HCT116 (cell line): ENCODE measurements at regions not wholly inside any gene's neighbourhood (a gene's known extent, or its start where the extent isn't known, plus 50 kb on each side); places are given as distances from the start of the nearest gene placed in this dataset.

Source experiments
- ATAC-seq: fragments of 200-7000 bp; cut with Tn5 transposase; 2 replicates; pipeline ENCODE4 v1.9.1; 2020; ENCODE audit warnings: mild to moderate bottlenecking, moderate library complexity
- BruUV-seq: library from RNA; stranded (reverse); fragments of 400-500 nt; replicated peaks from 2 replicates; lab custom pipeline; 2021; lab: Mats Ljungman, UMichigan
- CTCF ChIA-PET: fragments of 300-600 bp; sonication (Branson Sonifier 250); formaldehyde crosslinking; loops from one replicate; lab custom pipeline; 2021; ENCODE audit warnings: antibody characterized with exemption; lab: Charles Lee
- POLR2A ChIA-PET: fragments of 300-600, 350-600 bp; sonication (Branson Sonifier 250); formaldehyde crosslinking; loops from one replicate; lab custom pipeline; 2021; ENCODE audit warnings: antibody characterized with exemption; lab: Charles Lee
- RAD21 ChIA-PET, 2 experiments: fragments of 300-600 bp; sonication (Branson Sonifier 250); formaldehyde crosslinking; loops; one replicate each; lab custom pipeline; 2023; ENCODE audit warnings: low total read pairs in 2 of 2; ENCODE audit not compliant: uncharacterized antibody in 2 of 2, unreplicated experiment in 2 of 2, low non-redundant PET in 1 of 2; lab: Charles Lee
- DNase-seq: peaks from one replicate; pipeline ENCODE4 v3.0.0-alpha.2; 2010; ENCODE audit warnings: low read depth, low spot score
- H2AFZ ChIP-seq: fragments of 200-600 bp; shearing (Covaris generic), sonication (generic); 2 replicates; pipeline ENCODE4 v1.6.1; 2017; ENCODE audit warnings: low read depth, mixed run types, mixed read lengths, antibody characterized with exemption, low read length; ENCODE audit not compliant: poor library complexity, severe bottlenecking
- H3K27ac ChIP-seq: 2 replicates; pipeline ENCODE4 v1.5.1; 2012; ENCODE audit warnings: low read depth, low read length
- H3K27me3 ChIP-seq: fragments of 200-600 bp; sonication (generic); 2 replicates; pipeline ENCODE4 v1.6.1; 2016; ENCODE audit warnings: mixed run types, low read length, mixed read lengths; ENCODE audit not compliant: insufficient read depth
- H3K36me3 ChIP-seq, 2 experiments: fragments of 200-500 bp in 1 of 2; fragments of 200-600 bp in 1 of 2; sonication (Bioruptor generic) in 1 of 2; sonication (generic) in 1 of 2; 2 replicates each; pipeline versions ENCODE4 v1.5.1 to v1.6.1; 2014 to 2016; ENCODE audit warnings: low read length in 2 of 2, inconsistent platforms in 1 of 2, mixed read lengths in 1 of 2, mixed run types in 1 of 2; ENCODE audit not compliant: insufficient read depth in 2 of 2, control insufficient read depth in 1 of 2
- H3K4me1 ChIP-seq, 2 experiments: fragments of 200-600 bp in 1 of 2; sonication (generic) in 1 of 2; 2 replicates each; pipeline versions ENCODE4 v1.5.1 to v1.6.1; 2012 to 2017; ENCODE audit warnings: low read length in 2 of 2, inconsistent platforms in 1 of 2, mild to moderate bottlenecking in 1 of 2, mixed read lengths in 1 of 2, mixed run types in 1 of 2, moderate library complexity in 1 of 2; ENCODE audit not compliant: insufficient read depth in 2 of 2, control insufficient read depth in 1 of 2
- H3K4me2 ChIP-seq: fragments of 200-600 bp; sonication (generic); 2 replicates; pipeline ENCODE4 v1.6.1; 2017; ENCODE audit warnings: mixed run types, low read length, mixed read lengths
- H3K4me3 ChIP-seq, 2 experiments: fragments of 200-600 bp in 1 of 2; sonication (generic) in 1 of 2; replicated peaks in 1 of 2; 2 replicates each; pipeline ENCODE4 v1.5.1; 2011 to 2016; ENCODE audit warnings: low read length in 2 of 2, control low read depth in 1 of 2, low read depth in 1 of 2, mild to moderate bottlenecking in 1 of 2, mixed read lengths in 1 of 2, mixed run types in 1 of 2
- H3K79me2 ChIP-seq: fragments of 200-600 bp; sonication (generic); 2 replicates; pipeline ENCODE4 v1.6.1; 2017; ENCODE audit warnings: mild to moderate bottlenecking, mixed run types, low read length, moderate library complexity, mixed read lengths; ENCODE audit not compliant: insufficient read depth
- H3K9ac ChIP-seq: fragments of 200-600 bp; sonication (generic); 2 replicates; pipeline ENCODE4 v1.6.1; 2016; ENCODE audit warnings: low read length, mixed read lengths
- H3K9me2 ChIP-seq: fragments of 200-600 bp; sonication (generic), shearing (Covaris generic); 2 replicates; pipeline ENCODE4 v1.6.1; 2017; ENCODE audit warnings: mixed run types, mild to moderate bottlenecking, moderate library complexity; ENCODE audit not compliant: insufficient read depth
- H3K9me3 ChIP-seq, 2 experiments: fragments of 200-500 bp in 1 of 2; fragments of 200-600 bp in 1 of 2; sonication (Bioruptor generic) in 1 of 2; sonication (generic) in 1 of 2; 2 replicates each; pipeline ENCODE4 v1.6.1; 2014 to 2017; ENCODE audit warnings: low read length in 2 of 2, mixed read lengths in 2 of 2, inconsistent platforms in 1 of 2, low read depth in 1 of 2, mild to moderate bottlenecking in 1 of 2, mixed run types in 1 of 2, moderate library complexity in 1 of 2; ENCODE audit not compliant: control insufficient read depth in 1 of 2, insufficient read depth in 1 of 2
- H4K20me1 ChIP-seq: fragments of 200-600 bp; sonication (generic), shearing (Covaris generic); 2 replicates; pipeline ENCODE4 v1.6.1; 2017; ENCODE audit warnings: mixed run types, mild to moderate bottlenecking, moderate library complexity; ENCODE audit not compliant: insufficient read depth
- ATF3 ChIP-seq: IDR thresholded peaks from 2 replicates; pipeline ENCODE4 v1.6.1; 2012
- CEBPB ChIP-seq: IDR thresholded peaks from 2 replicates; pipeline ENCODE4 v1.6.1; 2012; ENCODE audit warnings: low read depth
- CTCF ChIP-seq, 3 experiments: fragments of 200-600 bp in 1 of 3; sonication (generic) in 1 of 3; IDR thresholded peaks in 2 of 3; conservative IDR thresholded peaks in 1 of 3; 2 replicates each; pipeline ENCODE4 v1.5.1; 2012 to 2017; ENCODE audit warnings: low read depth in 2 of 3, low read length in 2 of 3, antibody characterized with exemption in 1 of 3, borderline replicate concordance in 1 of 3, control low read depth in 1 of 3, mild to moderate bottlenecking in 1 of 3, mixed read lengths in 1 of 3, mixed run types in 1 of 3, moderate library complexity in 1 of 3; ENCODE audit not compliant: insufficient read depth in 1 of 3
- EGR1 ChIP-seq: IDR thresholded peaks from 2 replicates; pipeline ENCODE4 v1.6.1; 2012; ENCODE audit warnings: low read depth
- ELF1 ChIP-seq: IDR thresholded peaks from 2 replicates; pipeline ENCODE4 v1.6.1; 2012; ENCODE audit warnings: low read depth, borderline replicate concordance
- MAX ChIP-seq: IDR thresholded peaks from 2 replicates; pipeline ENCODE4 v1.6.1; 2012
- POLR2AphosphoS5 ChIP-seq: IDR thresholded peaks from 2 replicates; pipeline ENCODE4 v1.6.1; 2011; ENCODE audit warnings: mild to moderate bottlenecking, low read depth, low read length, moderate library complexity
- SP1 ChIP-seq: IDR thresholded peaks from 2 replicates; pipeline ENCODE4 v1.6.1; 2012; ENCODE audit warnings: low read depth
- SRF ChIP-seq: IDR thresholded peaks from 2 replicates; pipeline ENCODE4 v1.6.1; 2012; ENCODE audit warnings: low read depth
- TCF7L2 ChIP-seq: IDR thresholded peaks from 2 replicates; pipeline ENCODE4 v1.7.0; 2011; ENCODE audit warnings: borderline replicate concordance, inconsistent platforms; ENCODE audit not compliant: insufficient read depth, insufficient read length; ENCODE audit errors: extremely low read depth
- ZBTB33 ChIP-seq: IDR thresholded peaks from 2 replicates; pipeline ENCODE4 v1.6.1; 2011; ENCODE audit warnings: mild to moderate bottlenecking, low read length, moderate library complexity; ENCODE audit not compliant: insufficient replicate concordance; ENCODE audit errors: extremely low read depth
- ZFX ChIP-seq: fragments of 450-650 bp; IDR thresholded peaks from 2 replicates; pipeline ENCODE4 v1.6.1; 2017
- intact Hi-C: fragments of 100-400 bp; cut with micrococcal nuclease; formaldehyde crosslinking; loops from 2 replicates; pipeline ENCODE4 v1.10.0; 2022

GRCh38 chr2:215503381-215503780, 67.5 kb upstream of the FN1 start (continued):
- TF ChIP-seq ZBTB33 = no peak
- TF ChIP-seq SRF = no peak
- no peak for TF ChIP-seq ATF3
- TF ChIP-seq MAX = no peak
- TF ChIP-seq SP1 = no peak
- no peak for TF ChIP-seq POLR2AphosphoS5
- TF ChIP-seq TCF7L2 = no peak

- Histone ChIP-seq H3K9ac (no peak overlapping the region), H3K4me3 (no peak overlapping the region), H2AFZ (no peak overlapping the region), H3K79me2 (no peaks in the 10 kb centered on the region), H4K20me1 (no peaks in the 10 kb centered on the region), H3K4me2 (no peak overlapping the region)
- DNase-seq = no peak
- ChIA-PET CTCF (no interaction called here), RAD21 (no interaction called here)
- TF ChIP-seq CTCF (IDR thresholded peaks at IDR 0.05 in 2 of 3, conservative IDR thresholded peaks at IDR 0.05 in 1 of 3; ENCODE audit: borderline replicate concordance in 1 of 3, insufficient read depth in 1 of 3, low read depth in 2 of 3, low read length in 2 of 3) (no peak), ZFX (no peak), ELF1 (no peak), EGR1 (no peak), CEBPB (no peak)
- TF ChIP-seq, all 23 proteins: peak for 0
- ATAC-seq = no peak
- Histone ChIP-seq H3K4me1 (no peaks in the 10 kb centered on the region), H3K27ac (no peak overlapping the region), H3K9me3 (no peaks in the 10 kb centered on the region), H3K36me3 (no peaks in the 10 kb centered on the region), H3K9me2 (no peaks in the 10 kb centered on the region), H3K27me3 (no peaks in the 10 kb centered on the region)
- no TSS peak for BruUV-seq
- intact Hi-C loops = no loop called here
- POLR2A ChIA-PET = no interaction called here
These were observed 64.6 kb upstream of the FN1 start for GRCh38 chr2:215500466-215500865.
